K562 (cell line): ENCODE measurements at regions not wholly inside any gene's neighbourhood (a gene's known extent, or its start where the extent isn't known, plus 50 kb on each side); places are given as distances from the start of the nearest gene placed in this dataset.

Source experiments
- ATAC-seq: fragments of 200-7000 bp; cut with Tn5 transposase; 3 replicates; pipeline ENCODE4 v1.9.1; 2020; ENCODE audit warnings: moderate library complexity
- BruUV-seq: library from RNA; stranded (reverse); fragments of 400-500 nt; replicated peaks from 2 replicates; lab custom pipeline; 2021; lab: Mats Ljungman, UMichigan
- CTCF ChIA-PET: fragments of 300-600 bp; formaldehyde crosslinking; extraction: SDS; loops from one replicate; lab custom pipeline; 2021; ENCODE audit warnings: low intra/inter-chr PET ratio; lab: Yijun Ruan, JAX
- POLR2A ChIA-PET: fragments of 300-600, 350-650 bp; sonication (Branson Sonifier 250); formaldehyde crosslinking; extraction: SDS; loops from one replicate; lab custom pipeline; 2021; ENCODE audit warnings: antibody characterized with exemption, inconsistent platforms; lab: Yijun Ruan, JAX
- DNase-seq, 4 experiments: peaks; one replicate each; pipeline versions ENCODE4 v3.0.0 to v3.0.0-alpha.2; 2011 to 2018; ENCODE audit warnings: low spot score in 3 of 4, mixed read lengths in 3 of 4; ENCODE audit errors: extremely low read depth in 1 of 4
- FAIRE-seq: peaks from 2 replicates; lab custom pipeline; 2011; peaks lifted over from hg19 to GRCh38; lab: Jason Lieb, UNC
- H2AFZ ChIP-seq: 2 replicates; pipeline ENCODE4 v1.6.0; 2011; ENCODE audit warnings: low read depth, low read length, control low read depth, inconsistent platforms
- H3K27ac ChIP-seq: fragments of 200-600 bp; 3 replicates; pipeline ENCODE4 v1.8.0; 2011; ENCODE audit warnings: low read depth, mild to moderate bottlenecking, control low read depth, inconsistent platforms, low read length, moderate library complexity, mixed read lengths; ENCODE audit errors: extremely low read depth
- H3K27me3 ChIP-seq, 2 experiments: fragments of 300-600 bp in 1 of 2; 2 replicates in 1 of 2; 3 replicates in 1 of 2; pipeline versions ENCODE4 v1.6.0 to v1.8.0; 2011; ENCODE audit warnings: inconsistent platforms in 2 of 2, low read length in 2 of 2, mild to moderate bottlenecking in 1 of 2, mixed read lengths in 1 of 2, moderate library complexity in 1 of 2; ENCODE audit not compliant: control insufficient read depth in 2 of 2, insufficient read depth in 2 of 2
- H3K36me3 ChIP-seq: fragments of 300-600 bp; 3 replicates; pipeline ENCODE4 v1.8.0; 2011; ENCODE audit warnings: mild to moderate bottlenecking, low read length, inconsistent platforms; ENCODE audit not compliant: control insufficient read depth, insufficient read depth
- H3K4me1 ChIP-seq, 2 experiments: fragments of 200-600 bp in 1 of 2; replicated peaks in 1 of 2; 2 replicates in 1 of 2; 3 replicates in 1 of 2; pipeline versions ENCODE4 v1.5.1 to v1.8.0; 2011; ENCODE audit warnings: inconsistent platforms in 2 of 2, low read length in 2 of 2, mild to moderate bottlenecking in 1 of 2, mixed read lengths in 1 of 2, moderate library complexity in 1 of 2; ENCODE audit not compliant: control insufficient read depth in 2 of 2, insufficient read depth in 2 of 2
- H3K4me2 ChIP-seq: 2 replicates; pipeline ENCODE4 v1.6.1; 2011; ENCODE audit warnings: low read length, control low read depth, inconsistent platforms, mixed read lengths; ENCODE audit not compliant: insufficient read depth
- H3K4me3 ChIP-seq: fragments of 200-600 bp; sonication (generic), shearing (Covaris generic); 2 replicates; pipeline ENCODE4 v1.5.1; 2016; ENCODE audit warnings: control low read depth, inconsistent platforms
- H3K79me2 ChIP-seq: fragments of 200-600 bp; 3 replicates; pipeline ENCODE4 v1.8.0; 2011; ENCODE audit warnings: low read length, inconsistent platforms; ENCODE audit not compliant: control insufficient read depth, insufficient read depth
- H3K9ac ChIP-seq, 2 experiments: 2 replicates each; pipeline versions ENCODE4 v1.6.0 to v1.6.1; 2011; ENCODE audit warnings: low read depth in 2 of 2, low read length in 2 of 2, control low read depth in 1 of 2, inconsistent platforms in 1 of 2, mild to moderate bottlenecking in 1 of 2, mixed read lengths in 1 of 2; ENCODE audit not compliant: insufficient read depth in 1 of 2
- H3K9me1 ChIP-seq: one replicate; pipeline ENCODE4 v1.6.0; 2011; ENCODE audit warnings: inconsistent platforms, mild to moderate bottlenecking, low read length, moderate library complexity; ENCODE audit not compliant: control insufficient read depth, insufficient read depth
- H3K9me3 ChIP-seq: replicated peaks from 2 replicates; pipeline ENCODE4 v1.5.1; 2011; ENCODE audit warnings: low read depth, low read length, inconsistent platforms; ENCODE audit not compliant: control insufficient read depth, insufficient read depth
- H4K20me1 ChIP-seq: replicated peaks from 2 replicates; pipeline ENCODE4 v1.6.1; 2011; ENCODE audit warnings: low read length, inconsistent platforms, mixed read lengths; ENCODE audit not compliant: control insufficient read depth, insufficient read depth
- CREBBP ChIP-seq: IDR thresholded peaks from one replicate; pipeline ENCODE4 v1.6.1; 2012; ENCODE audit warnings: low read depth, mild to moderate bottlenecking, control low read depth, inconsistent platforms, low read length
- ELF2 ChIP-seq: fragments of 250-450 bp; sonication (Bioruptor Pico); IDR thresholded peaks from 2 replicates; pipeline ENCODE4 v1.5.0; 2021; ENCODE audit warnings: mild to moderate bottlenecking
- HOMEZ ChIP-seq: fragments of 250-450 bp; sonication (Bioruptor Pico); IDR thresholded peaks from 2 replicates; pipeline ENCODE4 v1.4.0; 2020; ENCODE audit warnings: mild to moderate bottlenecking, moderate library complexity
- ID3 ChIP-seq, 2 experiments: fragments of 250-450 bp in 1 of 2; fragments of 450-650 bp in 1 of 2; sonication (Bioruptor Pico) in 1 of 2; IDR thresholded peaks; 2 replicates each; pipeline versions ENCODE4 v1.6.1 to v1.8.0; 2016 to 2021; ENCODE audit warnings: mild to moderate bottlenecking in 2 of 2, moderate library complexity in 2 of 2, missing compliant biosample characterization in 1 of 2, missing genetic modification characterization in 1 of 2
- JUN ChIP-seq, 2 experiments: sonication (generic) in 1 of 2; formaldehyde crosslinking in 1 of 2; IDR thresholded peaks; 2 replicates each; pipeline versions ENCODE4 v1.6.1 to v1.8.0; 2012 to 2022; ENCODE audit warnings: borderline replicate concordance in 2 of 2, mild to moderate bottlenecking in 2 of 2, improper control_type of control experiment in 1 of 2, low read depth in 1 of 2, low read length in 1 of 2, missing genetic modification reagents in 1 of 2
- MTA3 ChIP-seq: fragments of 450-650 bp; formaldehyde crosslinking; IDR thresholded peaks from 2 replicates; pipeline ENCODE4 v1.6.1; 2017; ENCODE audit warnings: mild to moderate bottlenecking, borderline replicate concordance
- NBN ChIP-seq: fragments of 450-650 bp; IDR thresholded peaks from 2 replicates; pipeline ENCODE4 v1.6.1; 2016; ENCODE audit warnings: low read depth, mild to moderate bottlenecking
- POLR2H ChIP-seq: IDR thresholded peaks from 2 replicates; pipeline ENCODE4 v1.6.1; 2016; ENCODE audit warnings: missing genetic modification characterization, low read depth, mild to moderate bottlenecking, control low read depth, missing compliant biosample characterization, moderate library complexity
- PURB ChIP-seq: sonication (generic); formaldehyde crosslinking; IDR thresholded peaks from 2 replicates; pipeline ENCODE4 v1.9.0; 2021; ENCODE audit warnings: low read depth, mild to moderate bottlenecking, missing genetic modification reagents
- TCF15 ChIP-seq: fragments of 250-450 bp; sonication (Bioruptor Pico); IDR thresholded peaks from 2 replicates; pipeline ENCODE4 v1.8.0; 2022; ENCODE audit warnings: moderate library complexity, mild to moderate bottlenecking, inconsistent platforms
- ZBTB8A ChIP-seq: fragments of 450-650 bp; IDR thresholded peaks from 2 replicates; pipeline ENCODE4 v1.6.1; 2018; ENCODE audit warnings: mild to moderate bottlenecking, moderate library complexity; ENCODE audit not compliant: partially characterized antibody
- ZNF449 ChIP-seq: fragments of 250-450 bp; sonication (Bioruptor Pico); IDR thresholded peaks from 2 replicates; pipeline ENCODE4 v1.8.0; 2022; ENCODE audit warnings: moderate library complexity, mild to moderate bottlenecking, inconsistent platforms
- ZNF511 ChIP-seq: sonication (generic); formaldehyde crosslinking; IDR thresholded peaks from 2 replicates; pipeline ENCODE4 v1.8.0; 2022; ENCODE audit warnings: mild to moderate bottlenecking, missing genetic modification reagents
- ZNF717 ChIP-seq: fragments of 250-450 bp; sonication (Bioruptor Pico); IDR thresholded peaks from 2 replicates; pipeline ENCODE4 v1.5.0; 2021
- ZNF780A ChIP-seq: fragments of 250-450 bp; sonication (Bioruptor Pico); IDR thresholded peaks from 2 replicates; pipeline ENCODE4 v1.5.0; 2021; ENCODE audit warnings: mild to moderate bottlenecking
- WGBS: fragments of 100-300 bp; shearing (Covaris generic); methylation state at CpG from one replicate; pipeline ENCODE4 v1.1.6; 2016; ENCODE audit warnings: low coverage, mixed read lengths; ENCODE audit not compliant: insufficient coverage; ENCODE audit errors: missing lambda C conversion rate; 5-methylcytosine and 5-hydroxymethylcytosine counted together
- in situ Hi-C: fragments of 300-500 bp; cut with MboI; formaldehyde crosslinking; loops from 4 replicates; pipeline ENCODE4 v1.15.0; 2018; ENCODE audit warnings: inconsistent platforms, mixed read lengths
- intact Hi-C: fragments of 100-400 bp; cut with micrococcal nuclease; formaldehyde crosslinking; loops from 2 replicates; pipeline ENCODE4 v1.14.2; 2022

- DNase-seq (no peak), FAIRE-seq (no peak), ATAC-seq (no peak)
- Histone ChIP-seq H3K27me3 (no peaks in the 10 kb centered on the region), H3K36me3 (no peaks in the 10 kb centered on the region), H3K4me3 (no peak overlapping the region), H3K27ac (no peak overlapping the region), H3K9me3 (no peaks in the 10 kb centered on the region), H2AFZ (no peak overlapping the region), H3K9me1 (no peaks in the 10 kb centered on the region), H3K9ac (no peak overlapping the region), H4K20me1 (no peaks in the 10 kb centered on the region), H3K4me2 (no peak overlapping the region), H3K79me2 (no peaks in the 10 kb centered on the region), H3K4me1 (no peaks in the 10 kb centered on the region)
- intact Hi-C loops, result no loop called here
- 20% methylated on average over 1 of the region's 1 CpG for WGBS
- POLR2A ChIA-PET, result no interaction called here
- no TSS peak for BruUV-seq
- in situ Hi-C loops, result no loop called here
- CTCF ChIA-PET, result no interaction called here
- TF ChIP-seq ID3 (CRISPR knock-in tag; IDR thresholded peaks at IDR 0.05) (no peak), ID3 (tag; IDR thresholded peaks at IDR 0.05) (no peak), NBN (no peak), JUN (IDR thresholded peaks at IDR 0.05; ENCODE audit: borderline replicate concordance, low read depth, low read length) (no peak), JUN (CRISPR knock-in tag; IDR thresholded peaks at IDR 0.05; ENCODE audit: borderline replicate concordance) (no peak), CREBBP (no peak), ELF2 (CRISPR knock-in tag) (no peak), MTA3 (no peak), TCF15 (no peak), ZNF717 (CRISPR knock-in tag) (no peak), POLR2H (tag) (no peak), HOMEZ (CRISPR knock-in tag) (no peak), ZBTB8A (no peak), ZNF780A (CRISPR knock-in tag) (no peak), ZNF449 (CRISPR knock-in tag) (no peak), ZNF511 (CRISPR knock-in tag) (no peak), PURB (CRISPR knock-in tag) (no peak)
Measured at GRCh38 chr14:27114180-27114579, 516.3 kb upstream of the NOVA1 start.
